Astrocyte of the hippocampus (primary cell): ENCODE measurements at regions not wholly inside any gene's neighbourhood (a gene's known extent, or its start where the extent isn't known, plus 50 kb on each side); places are given as distances from the start of the nearest gene placed in this dataset.
A peak's percentile ranks its signal among the peaks of the same experiment; 100 is the strongest.
"Not testable (repeated sequence)": the region's sequence is repeated elsewhere in the genome, so short reads cannot be mapped to it uniquely, and the experiment has no call there.

Source experiments
- DNase-seq: peaks from one replicate; pipeline ENCODE4 v3.0.0; 2011; ENCODE audit warnings: low read depth, low spot score

DNA sequence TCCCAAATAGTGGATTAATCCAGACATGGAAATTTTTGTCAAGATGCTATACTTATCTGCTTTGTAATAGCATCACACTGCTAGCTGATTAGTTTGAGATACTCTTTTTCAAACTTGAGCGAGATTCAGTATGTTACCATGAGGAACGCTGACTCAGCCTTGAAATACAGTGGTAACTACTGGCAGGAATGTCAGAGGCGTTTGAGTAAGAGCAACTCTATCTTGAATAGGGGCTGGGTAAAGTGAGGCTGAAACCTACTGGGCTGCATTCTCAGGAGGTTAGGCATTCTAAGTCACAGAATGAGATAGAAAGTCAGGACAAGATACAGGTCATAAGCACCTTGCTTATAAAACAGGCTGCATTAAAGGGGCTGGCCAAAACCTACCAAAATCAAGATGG, 2519.6 kb downstream of the ARAP2 start:
- DNase-seq = peak; percentile 28

DNA sequence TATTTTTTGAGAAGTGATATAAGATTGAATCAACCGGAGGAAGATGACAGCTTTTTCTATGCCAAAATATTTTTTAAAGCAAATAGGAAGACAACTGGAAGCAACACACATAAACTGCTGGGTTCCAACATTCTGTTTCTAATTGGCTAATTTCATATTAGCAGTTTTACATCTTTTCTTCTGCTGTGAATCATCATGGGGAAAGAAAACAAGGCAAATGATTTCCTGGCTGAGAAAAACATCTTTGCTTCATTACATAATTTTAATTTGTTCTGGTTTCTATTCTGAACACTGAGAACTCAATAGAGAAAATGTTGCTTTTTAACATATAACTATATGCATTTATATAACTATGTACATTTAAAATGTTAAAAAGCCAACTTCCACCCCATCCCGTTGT, 2518.5 kb downstream of the ARAP2 start:
- DNase-seq = no peak

DNA sequence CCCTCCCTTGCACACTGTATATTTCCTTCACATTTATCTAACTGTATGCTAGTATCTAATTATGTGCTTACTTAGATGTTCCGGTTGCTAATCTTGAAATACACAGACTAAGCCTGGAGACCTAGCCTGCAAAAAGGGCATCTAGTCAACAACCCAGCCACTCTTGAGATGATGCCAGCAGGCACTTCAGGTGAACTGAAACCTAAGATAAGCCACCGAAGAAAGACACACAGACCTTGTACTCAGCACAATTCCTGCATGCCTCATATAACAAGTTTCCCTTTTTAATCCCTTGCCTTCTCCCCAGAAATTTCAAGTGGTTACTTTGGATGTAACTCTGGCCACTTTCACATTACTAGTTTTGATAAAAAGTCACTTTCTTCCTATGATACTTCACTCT, 2506.6 kb downstream of the ARAP2 start:
- no peak for DNase-seq

DNA sequence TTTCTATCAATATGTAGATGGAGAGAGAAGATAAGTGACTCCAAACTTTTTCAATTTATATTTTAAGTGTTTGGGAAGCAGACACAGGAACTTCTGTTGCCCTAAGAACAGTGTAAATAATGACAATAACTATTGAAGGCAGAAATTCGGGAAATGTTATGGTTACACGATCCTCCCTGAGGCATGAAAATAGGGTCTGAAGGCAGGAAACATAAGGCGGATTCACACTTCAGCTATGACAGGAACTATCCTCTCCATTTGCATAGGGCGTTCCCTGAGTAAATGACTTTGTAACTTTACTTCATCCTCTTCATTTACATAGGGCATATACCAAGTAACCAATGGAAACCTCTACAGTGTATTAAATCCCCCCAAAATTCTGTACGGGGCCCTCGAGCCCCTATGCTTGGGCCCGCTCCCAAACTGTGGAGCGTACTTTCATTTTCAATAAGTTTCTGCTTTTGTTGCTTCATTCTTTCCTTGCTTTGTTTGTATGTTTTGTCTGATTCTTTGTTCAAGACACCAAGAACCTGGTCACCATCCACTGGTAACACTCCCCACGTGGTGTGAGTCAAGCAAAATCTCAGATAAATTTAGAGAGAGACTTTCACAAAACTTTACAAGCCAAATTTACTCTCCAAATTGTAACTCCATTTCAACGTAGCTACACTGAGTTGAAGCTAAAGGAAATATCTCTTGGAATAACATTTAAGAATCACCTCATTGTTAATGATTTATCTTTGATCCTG, 2504.3 kb downstream of the ARAP2 start:
- no peak for DNase-seq

DNA sequence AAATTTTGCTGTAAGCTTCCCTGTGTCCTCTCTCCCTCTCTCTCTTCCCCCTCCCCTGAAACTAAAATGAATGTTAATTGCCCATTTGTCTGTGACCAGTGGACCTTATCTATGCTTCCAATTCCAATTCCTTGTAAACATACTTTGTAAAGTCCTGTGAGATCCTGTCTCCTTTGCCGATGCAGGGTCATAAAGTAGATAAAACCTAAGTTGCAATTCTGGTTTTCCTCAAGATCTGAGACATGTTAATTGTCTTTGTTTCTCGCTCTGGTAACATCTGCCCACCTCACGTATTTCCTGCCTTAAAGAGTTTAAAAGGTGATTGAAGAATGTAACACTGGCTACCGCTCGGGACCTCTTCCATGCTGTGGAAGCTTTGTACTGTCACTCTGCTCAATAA, 2503.4 kb downstream of the ARAP2 start:
- not testable (repeated sequence) for DNase-seq

DNA sequence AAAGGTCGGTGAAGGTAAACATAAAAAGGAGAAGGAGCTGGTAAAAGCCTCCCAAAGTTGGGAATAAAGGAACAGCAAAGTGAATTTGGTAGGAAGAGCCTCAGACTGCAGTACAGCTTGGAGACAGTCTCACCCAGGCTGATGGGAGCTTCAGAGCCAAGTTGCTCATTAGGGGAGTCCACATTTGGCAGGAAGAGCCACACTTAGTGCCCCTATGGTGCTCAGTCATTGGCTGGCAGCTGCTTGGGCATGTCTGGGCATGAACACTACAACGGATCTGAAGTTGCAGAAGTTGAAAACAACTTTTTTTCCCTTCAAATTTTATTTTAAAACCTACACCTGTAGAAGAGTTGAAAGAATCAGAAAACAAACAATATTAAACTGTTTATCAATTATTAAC, 2497.3 kb downstream of the ARAP2 start:
- DNase-seq = no peak

DNA sequence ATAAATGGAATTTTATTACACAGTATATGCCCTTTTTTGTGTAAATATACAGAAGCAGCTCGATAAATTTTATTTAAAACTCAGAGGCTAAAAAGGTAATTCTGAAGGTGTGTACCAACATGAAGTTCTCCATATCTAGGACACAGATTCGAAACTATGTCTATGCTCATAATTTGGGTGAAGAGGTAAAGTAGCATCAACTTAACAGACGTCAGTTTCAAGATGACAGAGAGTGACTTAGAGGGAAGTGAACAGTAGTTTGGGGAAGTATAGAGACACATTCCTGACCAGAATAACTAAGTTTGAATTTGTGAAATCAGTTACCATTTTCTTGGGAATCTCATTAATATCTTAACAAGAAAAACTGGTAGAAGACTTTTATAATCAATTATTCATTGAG, 2493.3 kb downstream of the ARAP2 start:
- no peak for DNase-seq

DNA sequence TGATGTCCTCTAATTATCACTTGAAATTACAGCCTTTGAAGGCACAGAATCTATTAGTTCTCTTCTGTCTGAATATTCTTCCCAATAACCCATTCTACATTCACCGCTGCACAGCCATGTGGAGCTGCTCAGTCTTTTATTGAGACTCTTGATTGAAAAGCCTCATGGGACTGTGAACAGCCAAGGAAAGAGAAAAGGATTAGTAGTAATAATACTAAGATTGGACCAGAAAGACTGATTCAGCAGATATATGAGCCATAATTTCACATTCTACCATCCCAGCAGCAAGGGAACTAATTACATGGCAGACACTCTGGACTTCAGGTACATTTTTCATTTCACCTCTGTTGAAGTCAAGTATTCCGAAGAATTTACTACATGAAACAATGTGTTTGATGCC, 2471.7 kb downstream of the ARAP2 start:
- no peak for DNase-seq

DNA sequence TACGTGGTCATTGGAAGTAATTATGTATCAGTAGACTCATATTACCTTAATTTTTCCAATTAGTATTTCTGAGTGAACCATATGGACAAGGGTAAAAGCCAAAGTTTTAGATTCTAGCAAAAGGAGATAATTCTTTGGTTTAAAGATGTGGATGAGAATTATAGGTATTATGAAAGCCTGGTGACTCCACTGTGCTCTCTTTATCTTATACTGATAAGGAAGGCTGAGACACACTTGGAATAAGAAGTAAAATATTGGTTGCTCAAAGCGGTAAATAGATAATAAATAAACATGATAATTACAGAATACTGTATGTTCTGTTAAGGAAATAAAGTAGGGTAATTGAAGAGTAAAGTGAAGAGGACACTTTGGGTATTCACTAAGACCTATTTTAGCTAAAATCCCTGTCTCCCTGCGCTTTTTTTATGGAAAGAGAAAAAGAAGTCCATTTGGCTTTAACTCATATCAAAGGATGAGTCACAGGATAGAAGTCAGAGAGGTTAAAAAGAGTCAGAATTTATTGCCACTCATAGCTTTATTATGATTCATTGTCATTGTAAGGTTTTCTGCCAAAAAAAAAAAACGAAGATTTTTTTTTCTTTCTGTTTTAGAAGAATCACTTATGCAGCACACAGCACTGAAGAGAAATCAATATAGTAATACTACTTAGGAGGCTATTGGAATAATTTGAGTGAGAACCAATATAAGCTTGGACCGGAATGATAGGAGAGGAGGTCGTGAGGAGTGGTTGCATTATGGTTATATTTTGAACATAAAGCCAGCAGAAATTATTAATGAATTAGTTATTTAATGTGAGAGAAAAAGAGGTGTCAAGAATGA, 2463.1 kb downstream of the ARAP2 start:
- DNase-seq = peak; percentile 7

DNA sequence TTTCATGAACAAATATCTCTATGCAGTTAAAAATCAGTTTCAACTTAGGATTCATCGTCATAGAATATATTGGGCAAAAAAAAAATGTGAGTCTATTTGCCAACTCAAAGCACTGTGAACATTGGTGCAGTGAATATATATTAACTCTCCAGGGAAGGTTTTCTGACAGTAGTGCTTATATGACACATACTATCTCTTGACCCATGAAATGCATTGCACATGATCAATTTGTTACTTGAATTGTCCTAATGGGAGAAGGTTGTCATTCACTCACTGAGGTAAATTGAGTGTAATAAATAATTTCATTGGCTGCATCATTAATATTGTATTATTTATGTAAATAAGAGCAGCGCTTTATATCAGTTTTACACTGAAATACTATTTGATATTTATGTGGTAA, 2458.5 kb downstream of the ARAP2 start:
- DNase-seq = no peak

DNA sequence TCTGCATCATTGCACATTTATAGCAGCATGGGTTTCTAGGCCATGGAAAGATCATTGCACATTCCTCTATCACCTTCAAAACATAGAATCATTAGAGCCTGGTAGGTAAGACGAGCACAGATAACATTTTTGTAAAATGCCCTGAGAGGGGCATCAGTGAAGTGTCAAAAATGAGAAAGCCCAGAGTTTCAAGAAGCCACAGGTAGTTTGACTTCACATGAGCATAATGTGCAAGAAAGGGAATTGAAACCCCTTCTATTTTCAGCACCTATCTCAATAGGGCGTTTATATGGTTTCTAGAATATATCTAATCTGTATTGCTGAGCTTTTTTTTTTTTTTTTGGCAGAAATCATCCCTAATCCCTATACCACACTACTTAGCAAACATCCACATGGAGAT, 2441.7 kb downstream of the ARAP2 start:
- DNase-seq = no peak

DNA sequence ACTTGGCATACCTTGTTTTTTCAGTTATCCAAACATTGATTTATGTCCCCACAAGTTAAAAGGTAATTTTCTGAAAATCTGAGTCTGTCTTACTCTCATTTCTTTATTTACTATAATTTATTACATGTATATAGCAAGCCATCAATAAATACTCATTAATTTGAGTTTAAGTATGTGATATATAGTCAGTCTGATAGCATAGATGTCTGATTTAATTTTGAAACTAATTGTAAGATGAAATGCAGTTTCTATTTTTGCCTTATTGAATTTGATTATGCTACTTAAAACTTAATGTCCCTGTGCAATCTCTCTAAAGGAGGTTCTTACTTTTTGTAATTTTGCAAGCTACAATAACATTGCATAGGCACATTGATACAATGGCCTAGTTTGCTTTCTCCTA, 2418.6 kb downstream of the ARAP2 start:
- no peak for DNase-seq

DNA sequence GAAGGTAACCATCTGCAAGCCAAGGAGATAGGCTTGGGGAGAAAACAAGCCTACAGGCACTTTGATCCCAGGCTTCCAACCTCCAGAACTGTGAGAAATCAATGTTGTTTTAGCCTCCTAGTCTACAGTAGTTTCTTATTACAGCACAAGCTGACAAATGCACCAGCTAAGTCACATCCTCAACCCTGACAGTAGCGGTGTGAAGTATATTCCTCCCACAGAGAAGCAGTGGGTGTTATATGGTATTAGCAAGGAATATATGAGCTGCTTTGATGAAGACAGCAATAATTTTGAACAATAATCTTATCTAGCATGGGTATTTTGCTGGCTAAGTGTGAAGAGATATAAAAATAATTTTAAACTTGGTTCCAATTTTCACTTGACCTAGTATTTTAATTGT, 2415.0 kb downstream of the ARAP2 start:
- not testable (repeated sequence) for DNase-seq

DNA sequence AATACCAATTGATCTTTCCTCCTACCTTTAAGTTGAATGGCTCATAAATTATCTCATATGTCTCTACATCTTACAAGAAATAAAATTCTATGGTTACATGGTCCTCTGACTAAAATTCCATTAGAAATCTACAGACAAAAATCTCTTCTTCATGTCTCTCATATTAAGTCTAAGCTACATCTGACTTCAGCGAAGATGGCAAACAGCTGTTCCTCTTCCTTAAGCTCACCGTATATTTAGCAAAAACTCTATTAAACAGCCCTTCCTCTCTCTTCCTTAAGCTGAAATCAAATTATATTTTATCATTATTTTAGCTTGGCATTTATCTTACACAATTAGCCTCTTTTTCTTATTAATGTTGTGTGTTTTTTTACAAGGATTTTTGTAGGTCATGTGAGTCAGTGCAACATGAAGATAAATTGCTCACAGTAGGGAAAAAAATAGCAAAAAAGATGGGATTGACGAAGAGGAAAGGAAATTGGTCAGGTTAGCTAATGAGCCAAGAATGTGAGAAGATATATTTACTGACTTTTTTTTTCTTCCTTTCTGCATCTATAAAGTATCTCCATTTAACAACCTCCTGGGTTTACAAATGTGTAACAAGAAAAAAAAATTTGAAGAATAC, 2412.8 kb downstream of the ARAP2 start:
- peak; percentile 2 for DNase-seq

DNA sequence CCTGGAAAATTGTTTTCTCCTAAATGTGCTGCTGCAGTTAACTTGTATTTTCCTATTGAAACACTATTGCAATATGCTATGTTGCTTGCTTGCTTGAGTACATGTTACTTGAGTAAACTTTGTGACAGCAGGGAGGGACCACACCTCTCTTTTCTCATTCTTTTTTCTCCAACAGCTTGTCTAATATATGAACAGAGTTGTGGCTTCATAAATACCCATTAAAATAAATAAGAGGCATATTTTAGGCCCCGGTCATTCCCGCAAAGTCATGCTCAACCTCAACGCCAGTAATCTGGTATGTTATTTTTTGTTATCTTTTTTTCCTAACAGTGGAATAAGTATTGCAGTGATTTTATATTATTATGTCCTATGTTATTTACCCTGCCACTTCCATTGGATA, 2408.6 kb downstream of the ARAP2 start:
- peak; percentile 50 for DNase-seq

DNA sequence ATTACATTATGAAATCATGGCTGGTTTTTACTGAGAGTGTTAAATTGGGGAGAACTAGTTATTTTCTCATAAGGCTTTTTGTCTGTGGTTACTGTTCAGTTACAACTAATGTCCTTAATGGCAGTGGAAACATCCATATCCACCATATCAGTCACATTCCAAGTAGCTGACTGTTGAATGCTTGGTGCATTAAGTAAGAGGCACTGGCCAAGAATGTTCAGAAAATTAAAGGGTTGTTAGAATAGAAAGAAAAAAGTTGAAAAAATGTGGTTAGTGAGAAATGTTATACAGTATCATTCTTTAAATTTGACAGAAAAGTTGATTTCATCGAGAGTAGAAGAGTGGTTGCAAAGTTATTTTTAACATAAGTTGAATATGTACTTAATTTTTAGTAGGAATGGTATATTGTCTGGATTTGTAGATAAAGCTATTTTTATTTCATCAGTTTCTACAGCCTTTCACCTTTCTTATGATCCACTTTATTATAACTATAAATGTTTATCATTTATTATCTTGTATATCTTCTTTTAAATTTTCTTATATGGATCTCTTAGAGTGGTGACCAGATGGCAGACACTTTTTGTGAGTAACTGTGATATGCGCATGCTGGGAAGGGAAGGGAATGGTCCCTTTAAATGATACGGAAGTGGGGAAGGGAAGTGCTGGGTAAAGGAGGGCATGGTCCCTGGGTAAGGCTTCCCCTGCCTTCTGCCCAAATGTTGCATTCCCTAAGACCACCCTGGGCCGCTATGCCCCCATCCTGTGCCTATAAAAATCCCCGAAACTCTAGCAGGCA, 2407.1 kb downstream of the ARAP2 start:
- peak; percentile 71 for DNase-seq

DNA sequence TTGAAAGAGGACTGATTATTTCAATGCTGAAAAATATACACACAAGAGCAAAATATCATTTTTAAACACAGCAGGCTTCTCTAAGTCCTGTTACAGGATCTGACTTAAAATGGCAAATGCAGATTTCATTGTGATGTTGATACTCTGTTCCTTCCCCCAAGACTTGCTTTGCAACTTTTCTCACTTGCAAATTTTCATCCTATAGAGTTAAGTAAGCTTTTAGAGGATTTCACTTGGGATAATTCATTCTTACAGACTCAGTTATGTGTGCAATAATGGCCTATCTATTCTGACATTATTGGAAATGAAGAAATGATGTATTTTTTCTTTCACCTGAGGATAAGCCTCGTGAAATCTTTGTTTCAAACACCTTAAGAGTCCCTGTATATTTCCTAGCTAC, 2403.2 kb downstream of the ARAP2 start:
- no peak for DNase-seq

DNA sequence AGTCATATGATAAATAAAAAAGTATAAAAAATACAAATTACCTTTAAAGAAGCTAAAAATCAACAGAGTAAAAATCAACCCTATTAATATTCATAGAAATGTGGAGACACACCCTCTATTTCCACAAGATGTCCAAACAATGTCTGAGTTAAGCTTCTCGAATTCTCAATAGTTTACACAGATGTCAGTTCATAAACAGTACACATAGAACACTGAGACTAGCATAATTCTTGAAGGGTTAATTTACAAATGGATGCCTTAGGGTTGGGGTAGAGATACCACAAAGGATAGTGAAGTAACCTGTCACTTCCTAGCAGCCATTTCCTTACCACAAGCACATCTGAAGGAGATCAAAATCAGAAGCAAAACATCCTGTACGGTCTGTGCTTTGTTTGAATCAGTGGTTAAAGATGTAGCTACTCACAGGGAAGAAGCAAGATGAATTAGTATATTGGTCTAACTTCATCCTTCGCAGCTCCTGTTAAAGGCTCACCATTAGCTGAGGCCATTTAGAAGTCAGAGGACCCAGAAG, 2393.9 kb downstream of the ARAP2 start:
- DNase-seq = no peak

DNA sequence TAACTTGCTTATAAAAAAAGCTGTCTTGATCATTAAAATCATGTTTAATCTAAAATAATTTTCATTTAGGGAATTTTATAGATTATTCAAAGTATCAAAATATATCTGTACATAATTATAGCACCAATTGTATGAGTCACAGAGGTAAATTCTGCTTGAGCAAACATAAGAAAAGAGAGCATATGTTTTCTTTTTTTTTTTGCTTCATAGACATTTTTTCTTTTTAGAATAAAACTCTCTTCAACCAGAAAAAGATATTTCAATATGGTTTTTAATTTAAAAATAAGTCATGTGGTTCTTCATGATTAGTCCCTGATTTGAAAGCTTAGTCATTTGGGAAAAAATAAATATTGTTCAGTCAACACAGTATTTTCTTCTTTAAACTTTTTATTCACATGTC, 2390.6 kb downstream of the ARAP2 start:
- DNase-seq = not testable (repeated sequence)

DNA sequence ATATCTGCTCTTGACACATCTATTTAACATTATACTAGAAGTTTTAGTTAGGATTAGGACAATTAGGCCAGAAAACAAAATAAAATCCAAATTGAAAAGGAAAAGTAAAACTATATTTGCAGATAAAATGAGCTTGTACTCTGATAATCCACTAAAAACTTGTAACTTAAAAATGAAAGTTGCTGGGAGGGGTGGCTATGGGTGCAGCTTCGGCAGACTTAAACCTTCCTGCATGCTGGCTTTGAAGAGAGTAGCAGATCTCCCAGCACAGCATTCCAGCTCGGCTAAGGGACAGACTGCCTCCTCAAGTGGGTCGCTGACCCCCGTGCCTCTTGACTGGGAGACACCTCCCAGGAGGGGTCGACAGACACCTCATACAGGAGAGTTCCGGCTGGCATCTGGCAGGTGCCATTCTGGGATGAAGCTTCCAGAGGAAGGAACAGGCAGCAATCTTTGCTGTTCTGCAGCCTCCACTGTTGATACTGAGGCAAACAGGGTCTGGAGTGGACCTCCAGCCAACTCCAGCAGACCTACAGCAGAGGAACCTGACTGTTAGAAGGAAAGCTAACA, 2379.9 kb downstream of the ARAP2 start:
- no peak for DNase-seq

DNA sequence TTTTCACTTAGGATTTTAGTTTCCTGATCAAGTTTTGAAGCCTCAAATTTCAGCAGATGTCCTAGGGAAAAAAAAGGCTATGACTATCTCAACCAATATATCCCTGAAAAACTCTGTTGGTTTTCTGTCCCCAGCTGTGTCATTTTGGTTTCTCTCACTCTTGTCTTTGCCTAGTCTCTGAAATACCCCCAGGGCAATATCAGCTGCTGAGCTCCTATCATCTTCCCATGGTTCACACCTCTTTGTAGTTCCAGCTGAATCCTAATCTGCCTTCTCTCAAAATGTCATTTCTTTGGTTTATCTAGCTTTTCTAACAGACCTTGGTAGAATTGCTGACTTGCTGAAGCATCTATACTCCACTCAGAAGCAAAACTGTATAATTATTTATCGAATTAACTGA, 2370.5 kb downstream of the ARAP2 start:
- no peak for DNase-seq
